Thyroid gland (tissue), 4 donors: ENCODE measurements at regions not wholly inside any gene's neighbourhood (a gene's known extent, or its start where the extent isn't known, plus 50 kb on each side); places are given as distances from the start of the nearest gene placed in this dataset.

Source experiments
- DNase-seq, 2 donors: peaks; one replicate each; pipeline ENCODE4 v3.0.0-alpha.2; 2019
- H3K27ac ChIP-seq, 3 donors: fragments of 200-600 bp; sonication (generic); 1 replicate in 2 of 3; 2 replicates in 1 of 3; pipeline ENCODE4 v1.5.1; 2016 to 2019; ENCODE audit warnings: mild to moderate bottlenecking in 1 of 3, moderate library complexity in 1 of 3
- H3K27me3 ChIP-seq: fragments of 200-600 bp; sonication (generic); one replicate; pipeline ENCODE4 v1.5.1; 2019
- H3K36me3 ChIP-seq, 2 donors: fragments of 200-600 bp; sonication (generic); one replicate each; pipeline ENCODE4 v1.5.1; 2016 to 2019
- H3K4me1 ChIP-seq, 2 donors: fragments of 200-600 bp; sonication (generic); one replicate each; pipeline ENCODE4 v1.5.1; 2017 to 2019
- H3K4me3 ChIP-seq, 3 donors: fragments of 200-600 bp; sonication (generic); replicated peaks in 1 of 3; 1 replicate in 2 of 3; 2 replicates in 1 of 3; pipeline ENCODE4 v1.5.1; 2016; ENCODE audit warnings: mild to moderate bottlenecking in 1 of 3
- H3K9me3 ChIP-seq: fragments of 200-600 bp; sonication (generic); one replicate; pipeline ENCODE4 v1.5.1; 2017
- POLR2A ChIP-seq, 2 donors: fragments of 450-650 bp; IDR thresholded peaks; one replicate each; pipeline ENCODE4 v1.6.1; 2017; ENCODE audit warnings: antibody characterized with exemption in 2 of 2, mild to moderate bottlenecking in 2 of 2, moderate library complexity in 1 of 2
- WGBS, 2 donors: methylation state at CpG; one replicate each; pipeline ENCODE4 v1.1.5; 2017; 5-methylcytosine and 5-hydroxymethylcytosine counted together
- intact Hi-C: fragments of 100-400 bp; cut with DNase I; formaldehyde crosslinking; loops from one replicate; pipeline ENCODE4 v1.15.1; 2023
- TF ChIP-seq, protein P1 (sequence below), 6 experiments: fragments of 200-600 bp in 3 of 6; fragments of 450-650 bp in 3 of 6; sonication (generic) in 3 of 6; IDR thresholded peaks; one replicate each; pipeline ENCODE4 v1.5.1; 2016 to 2019; ENCODE audit warnings: antibody characterized with exemption in 6 of 6, mild to moderate bottlenecking in 2 of 6, inconsistent platforms in 1 of 6, moderate library complexity in 1 of 6

DNA sequence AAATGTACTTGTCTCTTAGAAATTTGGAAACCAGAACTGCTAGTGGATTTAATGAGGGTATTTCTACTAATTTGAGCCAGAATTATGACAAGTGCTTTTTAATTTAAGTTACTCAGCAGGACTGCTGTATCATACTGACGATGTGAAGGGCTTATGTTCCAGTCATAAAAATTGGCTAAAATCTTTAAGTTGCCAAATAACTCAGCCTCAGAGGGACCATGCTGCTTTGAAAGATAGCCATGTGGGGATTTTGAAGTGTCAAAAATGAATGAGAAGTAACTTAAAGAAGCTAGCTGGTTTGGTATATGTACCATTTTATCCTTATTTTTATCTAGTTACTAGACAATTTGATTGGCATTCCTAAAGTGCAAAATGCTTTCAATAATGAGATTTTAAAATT lies 545.0 kb downstream of the DIPK2A start:
- Histone ChIP-seq H3K36me3 (no peaks in the 10 kb centered on the region), H3K27me3 (no peaks in the 10 kb centered on the region), H3K27ac (no peak overlapping the region), H3K4me1 (no peaks in the 10 kb centered on the region), H3K4me3 (no peak overlapping the region), H3K9me3 (no peaks in the 10 kb centered on the region)
- WGBS, 2 donors = 75 to 90% methylated on average over 1 of the region's 1 CpG
- intact Hi-C loops = no loop called here
- no peak for DNase-seq
- no peak for TF ChIP-seq POLR2A (IDR thresholded peaks at IDR 0.05)
- TF ChIP-seq, protein P1, sequence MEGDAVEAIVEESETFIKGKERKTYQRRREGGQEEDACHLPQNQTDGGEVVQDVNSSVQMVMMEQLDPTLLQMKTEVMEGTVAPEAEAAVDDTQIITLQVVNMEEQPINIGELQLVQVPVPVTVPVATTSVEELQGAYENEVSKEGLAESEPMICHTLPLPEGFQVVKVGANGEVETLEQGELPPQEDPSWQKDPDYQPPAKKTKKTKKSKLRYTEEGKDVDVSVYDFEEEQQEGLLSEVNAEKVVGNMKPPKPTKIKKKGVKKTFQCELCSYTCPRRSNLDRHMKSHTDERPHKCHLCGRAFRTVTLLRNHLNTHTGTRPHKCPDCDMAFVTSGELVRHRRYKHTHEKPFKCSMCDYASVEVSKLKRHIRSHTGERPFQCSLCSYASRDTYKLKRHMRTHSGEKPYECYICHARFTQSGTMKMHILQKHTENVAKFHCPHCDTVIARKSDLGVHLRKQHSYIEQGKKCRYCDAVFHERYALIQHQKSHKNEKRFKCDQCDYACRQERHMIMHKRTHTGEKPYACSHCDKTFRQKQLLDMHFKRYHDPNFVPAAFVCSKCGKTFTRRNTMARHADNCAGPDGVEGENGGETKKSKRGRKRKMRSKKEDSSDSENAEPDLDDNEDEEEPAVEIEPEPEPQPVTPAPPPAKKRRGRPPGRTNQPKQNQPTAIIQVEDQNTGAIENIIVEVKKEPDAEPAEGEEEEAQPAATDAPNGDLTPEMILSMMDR (IDR thresholded peaks at IDR 0.05) = no peak

DNA sequence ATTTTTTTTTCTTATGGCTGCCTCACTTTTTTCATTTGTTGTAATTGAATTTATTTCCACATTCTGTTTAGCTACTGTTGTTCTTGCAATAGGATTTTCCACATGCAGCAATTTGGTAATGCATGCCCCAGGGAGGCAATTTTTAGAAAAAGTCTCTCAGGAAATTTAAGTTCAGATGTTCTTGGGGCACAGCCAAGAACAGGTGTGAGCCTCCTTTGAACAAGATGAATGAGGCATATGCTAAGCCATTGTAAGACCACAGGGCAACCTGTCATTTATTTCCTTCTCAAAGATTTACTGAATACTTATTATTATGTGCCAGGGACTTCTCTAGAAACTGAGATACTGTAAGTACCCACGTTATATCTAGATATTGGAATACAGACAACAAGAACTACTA lies 549.5 kb downstream of the DIPK2A start:
- no peak for DNase-seq
- H3K4me3 ChIP-seq = no peak overlapping the region
- H3K9me3 ChIP-seq = no peaks in the 10 kb centered on the region
- TF ChIP-seq, protein P1 (IDR thresholded peaks at IDR 0.05) = no peak
- no peak for TF ChIP-seq POLR2A (IDR thresholded peaks at IDR 0.05)
- 74 to 84% methylated on average over 1 of the region's 1 CpG for WGBS, 2 donors
- H3K27me3 ChIP-seq = no peaks in the 10 kb centered on the region
- H3K4me1 ChIP-seq = no peaks in the 10 kb centered on the region
- no peaks in the 10 kb centered on the region for H3K36me3 ChIP-seq
- intact Hi-C loops = no loop called here
- H3K27ac ChIP-seq = no peak overlapping the region

DNA sequence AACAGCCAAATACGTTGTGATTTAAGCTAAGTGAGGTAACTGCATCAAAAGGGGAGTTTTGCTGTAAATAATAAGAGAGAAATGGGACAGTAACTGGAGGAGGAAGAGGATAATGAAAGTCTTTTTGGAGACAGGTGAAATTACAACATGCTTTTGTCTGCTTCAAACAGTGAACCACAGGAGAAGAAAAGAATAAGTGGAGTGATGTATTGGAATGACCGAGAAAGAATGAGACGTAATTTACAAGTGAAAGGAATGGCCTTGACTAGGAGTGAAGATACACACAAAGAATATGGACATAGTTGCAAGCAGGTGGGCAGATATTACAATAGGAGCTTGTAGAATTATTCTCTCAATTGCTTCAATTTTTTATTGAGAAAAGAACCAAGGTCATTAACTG lies 550.8 kb downstream of the DIPK2A start:
- intact Hi-C loops = no loop called here
- TF ChIP-seq POLR2A (IDR thresholded peaks at IDR 0.05) = no peak
- TF ChIP-seq, protein P1 (IDR thresholded peaks at IDR 0.05) = no peak
- Histone ChIP-seq H3K27ac (no peak overlapping the region), H3K4me1 (no peaks in the 10 kb centered on the region), H3K9me3 (no peaks in the 10 kb centered on the region), H3K27me3 (no peaks in the 10 kb centered on the region), H3K36me3 (no peaks in the 10 kb centered on the region), H3K4me3 (no peak overlapping the region)
- DNase-seq = no peak
- 80 to 84% methylated on average over 3 of the region's 3 CpGs for WGBS, 2 donors

DNA sequence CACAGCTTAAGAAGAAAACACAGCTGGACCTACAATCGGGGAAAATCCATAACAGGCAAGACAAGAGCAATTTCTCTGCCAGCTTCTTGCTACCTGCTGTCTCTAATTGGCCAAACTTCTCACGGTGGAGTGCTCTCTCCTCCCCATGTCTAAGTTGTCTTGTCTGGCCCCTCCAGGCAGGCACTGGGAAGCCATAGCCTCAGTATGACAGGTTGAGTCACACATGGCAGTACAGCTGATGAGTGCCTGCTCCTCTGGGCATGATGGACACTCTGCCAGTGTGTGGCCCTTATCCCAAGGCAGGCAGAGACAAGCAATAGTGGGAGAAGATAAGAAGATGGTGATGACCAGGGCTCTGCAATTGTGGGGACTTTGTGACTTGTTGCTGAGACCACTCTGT lies 551.8 kb downstream of the DIPK2A start:
- intact Hi-C loops = no loop called here
- 77 to 80% methylated on average over 2 of the region's 2 CpGs for WGBS, 2 donors
- TF ChIP-seq, protein P1 (IDR thresholded peaks at IDR 0.05) = no peak
- TF ChIP-seq POLR2A (IDR thresholded peaks at IDR 0.05) = no peak
- no peak for DNase-seq
- no peak overlapping the region for H3K27ac ChIP-seq
- H3K4me3 ChIP-seq = no peak overlapping the region
- H3K9me3 ChIP-seq = no peaks in the 10 kb centered on the region
- H3K36me3 ChIP-seq = no peaks in the 10 kb centered on the region
- no peaks in the 10 kb centered on the region for H3K4me1 ChIP-seq
- no peaks in the 10 kb centered on the region for H3K27me3 ChIP-seq

DNA sequence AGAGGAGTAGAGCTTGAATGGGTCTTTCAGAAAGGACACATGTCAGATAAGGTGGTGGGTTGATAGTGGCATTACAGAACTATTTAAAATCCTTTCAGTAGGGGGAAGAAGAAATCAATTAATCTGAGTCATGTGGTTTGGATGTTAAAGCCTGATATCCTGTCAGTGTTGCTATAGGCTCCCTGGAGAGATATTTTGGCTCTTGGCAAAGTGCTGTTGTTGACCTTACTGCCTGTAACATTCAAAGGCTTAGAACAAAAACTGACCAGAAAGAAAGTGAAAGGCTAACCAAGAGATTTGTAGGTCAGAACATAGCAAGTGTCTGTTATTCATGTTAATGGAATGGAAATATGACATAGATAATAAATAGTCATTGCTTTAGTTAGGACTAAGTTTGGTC lies 552.9 kb downstream of the DIPK2A start:
- intact Hi-C loops = no loop called here
- H3K36me3 ChIP-seq = no peaks in the 10 kb centered on the region
- H3K27ac ChIP-seq = no peak overlapping the region
- TF ChIP-seq POLR2A (IDR thresholded peaks at IDR 0.05) = no peak
- TF ChIP-seq, protein P1 (IDR thresholded peaks at IDR 0.05) = no peak
- DNase-seq = no peak
- H3K9me3 ChIP-seq = no peaks in the 10 kb centered on the region
- H3K4me3 ChIP-seq = no peak overlapping the region
- no peaks in the 10 kb centered on the region for H3K27me3 ChIP-seq
- H3K4me1 ChIP-seq = no peaks in the 10 kb centered on the region
